ENCODE measurements at regions not wholly inside any gene's neighbourhood (a gene's known extent, or its start where the extent isn't known, plus 50 kb on each side); places are given as distances from the start of the nearest gene placed in this dataset.

DNA sequence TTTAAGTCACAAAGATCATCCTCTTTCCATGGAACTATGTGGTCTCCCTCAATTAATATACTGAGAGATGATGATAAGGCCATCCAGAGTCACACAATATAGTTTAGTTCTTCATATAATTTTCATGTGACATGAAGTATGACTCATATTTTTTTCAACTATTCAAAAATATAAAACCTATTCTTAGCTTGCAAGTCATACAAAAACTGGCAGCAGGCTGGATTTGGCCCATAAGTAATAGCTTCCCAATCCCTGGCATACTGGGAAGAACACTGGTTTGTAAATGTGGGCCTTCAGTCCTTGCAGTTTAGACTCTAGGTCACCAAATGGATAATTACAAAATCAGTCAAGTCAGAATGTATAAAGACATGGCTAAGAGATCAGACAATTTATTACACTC is 356.6 kb downstream of the PPP1R3A start:
- TF ChIP-seq, protein P1, sequence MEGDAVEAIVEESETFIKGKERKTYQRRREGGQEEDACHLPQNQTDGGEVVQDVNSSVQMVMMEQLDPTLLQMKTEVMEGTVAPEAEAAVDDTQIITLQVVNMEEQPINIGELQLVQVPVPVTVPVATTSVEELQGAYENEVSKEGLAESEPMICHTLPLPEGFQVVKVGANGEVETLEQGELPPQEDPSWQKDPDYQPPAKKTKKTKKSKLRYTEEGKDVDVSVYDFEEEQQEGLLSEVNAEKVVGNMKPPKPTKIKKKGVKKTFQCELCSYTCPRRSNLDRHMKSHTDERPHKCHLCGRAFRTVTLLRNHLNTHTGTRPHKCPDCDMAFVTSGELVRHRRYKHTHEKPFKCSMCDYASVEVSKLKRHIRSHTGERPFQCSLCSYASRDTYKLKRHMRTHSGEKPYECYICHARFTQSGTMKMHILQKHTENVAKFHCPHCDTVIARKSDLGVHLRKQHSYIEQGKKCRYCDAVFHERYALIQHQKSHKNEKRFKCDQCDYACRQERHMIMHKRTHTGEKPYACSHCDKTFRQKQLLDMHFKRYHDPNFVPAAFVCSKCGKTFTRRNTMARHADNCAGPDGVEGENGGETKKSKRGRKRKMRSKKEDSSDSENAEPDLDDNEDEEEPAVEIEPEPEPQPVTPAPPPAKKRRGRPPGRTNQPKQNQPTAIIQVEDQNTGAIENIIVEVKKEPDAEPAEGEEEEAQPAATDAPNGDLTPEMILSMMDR (conservative IDR thresholded peaks at IDR 0.05): no peak
- no peak for TF ChIP-seq ZFX (IDR thresholded peaks at IDR 0.05)

Data from C4-2B (cell line).